Tibial artery (tissue), 4 donors: ENCODE measurements at regions not wholly inside any gene's neighbourhood (a gene's known extent, or its start where the extent isn't known, plus 50 kb on each side); places are given as distances from the start of the nearest gene placed in this dataset.

Experiments
- DNase-seq, 2 donors: peaks; one replicate each; pipeline ENCODE4 v3.0.0-alpha.2; 2019
- H3K27ac ChIP-seq, 2 donors: fragments of 200-600 bp; sonication (generic) in 1 of 2; 1 replicate in 1 of 2; 2 replicates in 1 of 2; pipeline ENCODE4 v1.5.1; 2018 to 2019; ENCODE audit warnings: mild to moderate bottlenecking in 1 of 2
- H3K27me3 ChIP-seq, 2 donors: fragments of 200-600 bp; sonication (generic) in 1 of 2; one replicate each; pipeline versions ENCODE4 v1.5.1 to v1.6.0; 2016 to 2019
- H3K36me3 ChIP-seq, 3 donors: fragments of 200-600 bp; sonication (generic) in 2 of 3; one replicate each; pipeline ENCODE4 v1.5.1; 2016 to 2019; ENCODE audit warnings: mild to moderate bottlenecking in 2 of 3
- H3K4me1 ChIP-seq, 4 donors: fragments of 200-600 bp; sonication (generic) in 2 of 4; 1 replicate in 3 of 4; 2 replicates in 1 of 4; pipeline ENCODE4 v1.5.1; 2016 to 2019
- H3K4me3 ChIP-seq, 2 donors: fragments of 200-600 bp; sonication (generic) in 1 of 2; 1 replicate in 1 of 2; 2 replicates in 1 of 2; pipeline ENCODE4 v1.5.1; 2018 to 2019; ENCODE audit warnings: mild to moderate bottlenecking in 2 of 2
- H3K9me3 ChIP-seq, 3 donors: fragments of 200-600 bp; sonication (generic) in 1 of 3; one replicate each; pipeline ENCODE4 v1.5.1; 2016 to 2019
- CTCF ChIP-seq, 2 experiments: fragments of 200-600 bp in 1 of 2; fragments of 450-650 bp in 1 of 2; IDR thresholded peaks; one replicate each; pipeline ENCODE4 v1.5.1; 2017 to 2019; ENCODE audit warnings: antibody characterized with exemption in 2 of 2, mild to moderate bottlenecking in 1 of 2, moderate library complexity in 1 of 2
- intact Hi-C: fragments of 100-400 bp; cut with DNase I; formaldehyde crosslinking; loops from one replicate; pipeline ENCODE4 v1.15.0; 2023; ENCODE audit warnings: low total_unique reads

- H3K36me3 ChIP-seq, result no peaks in the 10 kb centered on the region
- H3K4me1 ChIP-seq, result no peaks in the 10 kb centered on the region
- intact Hi-C loops, result no loop called here
- H3K27me3 ChIP-seq, result no peaks in the 10 kb centered on the region
- no peaks in the 10 kb centered on the region for H3K9me3 ChIP-seq
- DNase-seq, result no peak
- no peak overlapping the region for H3K27ac ChIP-seq
- no peak overlapping the region for H3K4me3 ChIP-seq
- TF ChIP-seq CTCF (IDR thresholded peaks at IDR 0.05), result no peak
Measured at GRCh38 chr11:15769203-15769602, 587.1 kb downstream of the SOX6 start.

DNA sequence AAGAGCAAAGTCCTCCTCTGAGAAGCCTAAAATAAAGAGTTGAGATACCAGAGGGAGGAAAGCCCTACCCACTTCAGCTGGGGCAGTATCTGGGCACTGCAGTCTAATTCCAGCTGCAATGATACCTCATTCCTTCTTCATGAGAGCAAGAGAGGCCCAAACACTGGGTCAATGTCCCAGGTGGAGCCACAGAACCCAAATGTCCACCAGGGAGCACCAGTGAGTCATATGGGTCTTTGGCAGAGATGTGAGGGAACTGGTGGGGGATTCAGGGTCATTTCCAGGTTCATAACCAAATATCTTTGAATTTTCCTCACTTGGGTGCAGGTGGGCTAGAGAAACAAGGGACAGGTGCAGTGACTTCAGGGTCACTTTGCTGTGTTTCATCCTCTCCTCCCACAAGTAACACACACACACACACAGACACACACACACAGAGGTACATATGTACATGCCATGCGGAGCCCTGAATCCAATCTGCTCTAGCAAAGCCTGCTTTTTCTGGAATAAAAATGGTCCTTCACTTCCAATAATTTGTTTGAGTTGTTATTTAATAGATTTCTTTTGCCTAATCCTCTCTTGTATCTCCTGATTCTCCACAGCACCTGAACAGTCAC, 585.4 kb downstream of the SOX6 start:
- no peaks in the 10 kb centered on the region for H3K27me3 ChIP-seq
- H3K4me1 ChIP-seq, result peaks cover 0 to 13% (median 8%) of the 10 kb centered on the region in 4 donors
- intact Hi-C loops, result no loop called here
- no peak overlapping the region for H3K27ac ChIP-seq
- no peak overlapping the region for H3K4me3 ChIP-seq
- H3K36me3 ChIP-seq, result no peaks in the 10 kb centered on the region
- peak; percentile 21 to 46 for TF ChIP-seq CTCF (IDR thresholded peaks at IDR 0.05)
- DNase-seq, result peak in 1 of 2 donors; percentile 31
- no peaks in the 10 kb centered on the region for H3K9me3 ChIP-seq

DNA sequence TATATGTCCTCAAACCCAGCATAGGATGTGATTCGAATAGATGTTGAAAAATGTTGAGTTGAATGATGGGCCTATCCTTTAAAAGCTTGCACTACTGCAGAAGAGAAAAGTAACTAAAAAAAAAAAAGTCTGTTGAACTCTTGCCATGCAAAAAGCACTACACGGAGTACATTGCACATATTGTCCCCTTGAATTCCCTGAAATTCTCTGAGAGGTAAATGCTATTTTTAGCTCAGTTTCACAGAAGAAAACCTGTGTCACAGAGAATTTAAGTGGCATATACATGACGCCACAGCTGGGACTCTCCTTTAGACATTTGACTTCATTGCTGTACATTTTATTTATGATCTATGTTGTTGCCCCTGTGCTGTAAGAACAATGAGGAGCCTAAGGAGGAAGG, 583.8 kb downstream of the SOX6 start:
- H3K4me3 ChIP-seq, result no peak overlapping the region
- TF ChIP-seq CTCF (IDR thresholded peaks at IDR 0.05), result no peak
- no peaks in the 10 kb centered on the region for H3K9me3 ChIP-seq
- peaks cover 0 to 18% (median 8%) of the 10 kb centered on the region in 4 donors for H3K4me1 ChIP-seq
- intact Hi-C loops, result no loop called here
- DNase-seq, result no peak
- H3K27ac ChIP-seq, result no peak overlapping the region
- H3K36me3 ChIP-seq, result no peaks in the 10 kb centered on the region
- no peaks in the 10 kb centered on the region for H3K27me3 ChIP-seq

GRCh38 chr11:15772981-15773380, 583.4 kb downstream of the SOX6 start:
- intact Hi-C loops, result no loop called here
- no peak for TF ChIP-seq CTCF (IDR thresholded peaks at IDR 0.05)
- H3K27ac ChIP-seq, result no peak overlapping the region
- DNase-seq, result no peak
- H3K9me3 ChIP-seq, result no peaks in the 10 kb centered on the region
- peaks cover 0 to 18% (median 8%) of the 10 kb centered on the region in 4 donors for H3K4me1 ChIP-seq
- H3K27me3 ChIP-seq, result no peaks in the 10 kb centered on the region
- H3K36me3 ChIP-seq, result no peaks in the 10 kb centered on the region
- H3K4me3 ChIP-seq, result no peak overlapping the region

DNA sequence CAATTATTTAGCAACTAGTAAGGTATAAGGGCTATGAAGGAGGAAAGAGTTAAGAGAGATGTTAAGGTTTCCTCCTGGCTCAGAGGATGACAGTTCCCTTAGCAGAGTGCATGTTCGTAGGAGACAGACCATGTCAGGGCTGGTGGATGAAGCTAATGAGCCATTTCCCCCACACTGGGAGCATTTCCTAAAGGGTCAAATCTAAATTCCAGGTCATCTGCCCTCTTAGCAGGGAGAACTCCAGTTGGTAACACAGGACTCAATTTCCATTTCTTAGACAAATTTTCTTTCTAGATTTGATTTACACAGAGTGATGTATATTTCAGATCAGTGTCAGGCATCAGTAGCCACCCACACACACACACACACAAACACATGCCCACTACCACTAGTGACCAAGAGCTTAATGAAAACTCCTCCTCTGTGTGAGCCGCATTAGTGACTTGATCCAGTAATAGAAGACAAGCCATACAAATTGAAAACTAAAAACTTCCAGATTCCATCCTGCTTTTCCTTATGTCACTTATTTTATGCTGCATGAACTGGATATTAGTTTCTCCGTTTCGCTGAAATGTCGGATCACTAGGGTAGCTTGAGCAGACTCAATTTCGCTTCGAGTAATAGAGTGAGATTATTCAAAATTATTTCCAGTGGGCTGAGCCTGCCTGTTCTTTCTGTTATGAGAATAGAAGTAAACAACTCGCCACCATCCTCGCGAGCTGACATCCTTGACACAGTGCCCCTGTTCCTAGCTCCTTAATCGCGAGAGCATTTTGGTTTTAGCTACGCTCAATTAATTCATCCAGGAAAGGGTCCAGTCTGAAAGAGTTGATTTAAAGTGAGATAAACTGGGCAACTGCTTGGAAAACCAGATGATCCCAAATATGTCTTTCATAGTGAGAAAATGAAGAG, 582.6 kb downstream of the SOX6 start:
- Histone ChIP-seq H3K27ac (no peak overlapping the region), H3K27me3 (no peaks in the 10 kb centered on the region), H3K4me3 (no peak overlapping the region), H3K9me3 (no peaks in the 10 kb centered on the region), H3K4me1 (peaks cover 0 to 18% (median 8%) of the 10 kb centered on the region in 4 donors), H3K36me3 (no peaks in the 10 kb centered on the region)
- no peak for TF ChIP-seq CTCF (IDR thresholded peaks at IDR 0.05)
- no peak for DNase-seq
- intact Hi-C loops, result no loop called here
